Fibroblast of the conjunctiva (primary cell): ENCODE measurements at regions not wholly inside any gene's neighbourhood (a gene's known extent, or its start where the extent isn't known, plus 50 kb on each side); places are given as distances from the start of the nearest gene placed in this dataset.
"Not testable (repeated sequence)": the region's sequence is repeated elsewhere in the genome, so short reads cannot be mapped to it uniquely, and the experiment has no call there.

ENCODE experiments used
- DNase-seq: peaks from one replicate; pipeline ENCODE4 v3.0.0-alpha.2; 2010; ENCODE audit warnings: low read depth

DNA sequence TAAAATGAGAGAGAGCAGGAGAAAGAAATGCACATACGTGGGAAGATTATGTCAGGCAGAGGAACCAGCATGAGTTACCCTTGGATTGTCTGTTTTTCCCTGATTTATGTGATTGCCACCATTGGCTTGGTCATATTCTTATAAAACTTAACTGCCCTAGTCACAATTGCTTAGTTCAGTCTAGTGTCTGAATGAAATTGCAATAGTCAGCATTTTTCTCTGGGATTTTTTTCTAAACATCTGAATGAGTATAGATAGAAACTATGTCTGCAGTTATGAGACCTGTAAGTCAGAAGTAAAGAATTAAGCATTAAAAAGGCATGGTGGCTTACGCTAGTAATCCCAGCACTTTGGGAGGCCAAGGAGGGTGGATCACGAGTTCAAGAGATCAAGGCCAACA lies 889.8 kb downstream of the PLA2G4A start:
- DNase-seq = no peak

DNA sequence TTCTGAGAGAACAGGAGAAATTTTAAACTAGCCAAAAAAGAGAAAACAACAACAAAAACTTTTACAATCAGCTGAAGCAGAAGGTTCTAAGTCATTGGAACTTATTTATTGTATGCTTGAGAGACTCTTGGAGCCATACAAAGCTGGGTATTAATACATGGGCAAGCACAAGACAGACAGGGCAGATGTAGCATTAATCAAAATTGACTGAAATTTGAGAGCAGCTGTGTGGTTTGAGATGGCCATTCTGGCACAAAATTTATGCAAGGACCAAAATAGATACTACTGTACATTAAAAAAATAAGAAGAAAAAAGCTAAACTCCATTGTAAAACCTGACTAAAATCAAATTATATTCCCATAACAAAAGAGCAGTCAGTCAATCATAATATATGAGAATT lies 892.5 kb downstream of the PLA2G4A start:
- no peak for DNase-seq

DNA sequence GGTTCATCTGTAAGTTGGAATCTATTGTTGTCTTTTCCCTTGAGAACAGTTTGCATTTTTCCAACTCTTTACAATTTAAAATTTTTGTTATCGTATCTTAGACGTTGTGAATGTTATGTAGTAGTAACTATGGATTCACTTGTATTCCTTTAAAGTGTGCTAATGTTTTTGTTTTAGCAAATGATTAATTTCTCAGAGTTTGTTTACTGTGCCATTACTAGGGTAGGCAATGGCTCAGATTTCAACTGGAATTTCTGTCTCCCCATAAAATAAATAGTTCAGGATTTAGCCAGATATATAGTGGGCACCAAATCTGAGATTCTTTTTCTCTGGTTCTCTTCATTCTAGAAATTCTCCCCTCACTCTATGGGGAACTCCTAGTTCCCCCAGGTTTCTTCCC lies 896.5 kb downstream of the PLA2G4A start:
- no peak for DNase-seq

DNA sequence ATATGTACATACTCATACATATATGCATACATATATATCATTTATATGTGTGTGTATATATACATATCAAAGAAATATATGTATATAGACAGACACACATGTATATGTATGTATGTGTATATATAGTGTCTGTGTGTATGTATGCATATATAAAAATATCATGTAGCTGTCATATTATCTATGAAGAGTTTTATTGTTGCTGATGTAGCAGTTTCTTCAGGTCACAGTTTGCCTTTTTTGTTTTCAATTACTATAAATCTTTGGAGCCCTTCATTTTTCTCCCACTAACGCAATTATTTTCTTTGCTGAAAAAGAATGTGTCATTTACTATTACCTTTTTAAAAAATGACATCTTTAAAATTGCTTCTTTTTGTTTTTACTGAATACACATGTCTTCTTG lies 904.5 kb downstream of the PLA2G4A start:
- no peak for DNase-seq

DNA sequence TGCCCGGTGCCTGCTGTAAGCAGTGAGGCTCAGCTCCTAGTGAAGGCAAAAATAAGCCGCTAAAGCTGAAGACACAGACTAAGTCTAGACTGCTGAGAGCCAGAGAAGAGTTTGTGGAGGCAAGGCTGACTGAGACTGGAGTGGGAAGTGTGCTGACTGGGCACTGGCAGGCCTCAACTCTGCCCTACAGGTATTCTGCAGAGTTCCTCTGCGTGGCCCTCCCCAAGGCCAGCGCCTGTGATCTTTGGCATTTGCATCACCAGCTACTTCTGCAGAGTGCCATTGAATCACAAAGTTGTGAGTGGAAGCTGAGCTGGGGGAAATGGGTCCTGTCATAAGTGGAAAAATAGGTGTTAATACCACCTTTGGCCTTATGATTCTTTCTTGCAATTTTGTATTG lies 905.7 kb downstream of the PLA2G4A start:
- no peak for DNase-seq

DNA sequence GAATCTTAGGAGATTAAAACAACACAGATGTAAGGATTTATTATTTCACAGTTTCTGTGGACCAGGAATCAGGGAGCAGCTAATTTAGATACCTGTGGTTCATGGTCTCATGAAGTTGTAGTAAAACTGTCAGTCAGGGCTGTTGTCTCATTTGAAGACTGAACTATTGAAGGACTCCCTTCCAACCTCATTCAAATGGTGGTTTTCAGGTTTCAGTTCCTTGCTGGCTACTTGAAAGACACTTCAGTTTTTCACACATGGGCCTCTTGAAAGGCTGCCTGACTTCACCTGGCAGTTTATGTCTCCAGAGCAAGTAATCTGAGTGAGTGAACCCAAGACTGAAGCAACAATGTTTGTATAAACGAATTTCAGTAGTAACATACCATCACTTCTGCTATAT lies 915.9 kb downstream of the PLA2G4A start:
- no peak for DNase-seq

DNA sequence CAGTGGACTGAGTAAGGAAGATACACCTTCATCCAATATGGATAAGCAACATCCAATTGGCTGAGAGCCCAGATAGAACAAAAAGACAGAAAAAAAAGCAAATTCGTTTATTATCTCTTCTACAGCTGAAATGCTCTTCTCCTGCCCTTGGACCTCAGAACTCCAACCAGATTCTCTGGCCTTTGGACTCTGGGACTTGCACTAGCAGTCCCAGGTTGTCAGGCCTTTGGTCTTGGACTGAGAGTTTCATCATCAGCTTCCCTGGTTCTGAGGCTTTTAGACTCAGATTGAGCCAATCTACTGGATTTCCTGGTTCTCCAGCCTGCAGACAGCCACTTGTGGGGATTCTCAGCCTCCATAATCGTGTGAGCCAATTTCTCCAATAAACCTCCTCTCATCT lies 926.8 kb downstream of the PLA2G4A start:
- no peak for DNase-seq

DNA sequence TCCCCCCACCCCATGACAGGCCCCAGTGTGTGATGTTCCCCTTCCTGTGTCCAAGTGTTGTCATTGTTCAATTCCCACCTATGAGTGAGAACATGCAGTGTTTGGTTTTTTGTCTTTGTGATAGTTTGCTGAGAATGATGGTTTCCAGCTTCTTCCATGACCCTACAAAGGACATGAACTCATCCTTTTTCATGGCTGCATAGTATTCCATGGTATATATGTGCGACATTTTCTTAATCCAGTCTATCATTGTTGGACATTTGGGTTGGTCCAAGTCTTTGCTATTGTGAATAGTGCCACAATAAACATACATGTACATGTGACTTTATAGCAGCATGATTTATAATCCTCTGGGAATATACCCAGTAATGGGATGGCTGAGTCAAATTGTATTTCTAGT lies 927.9 kb downstream of the PLA2G4A start:
- DNase-seq = not testable (repeated sequence)

DNA sequence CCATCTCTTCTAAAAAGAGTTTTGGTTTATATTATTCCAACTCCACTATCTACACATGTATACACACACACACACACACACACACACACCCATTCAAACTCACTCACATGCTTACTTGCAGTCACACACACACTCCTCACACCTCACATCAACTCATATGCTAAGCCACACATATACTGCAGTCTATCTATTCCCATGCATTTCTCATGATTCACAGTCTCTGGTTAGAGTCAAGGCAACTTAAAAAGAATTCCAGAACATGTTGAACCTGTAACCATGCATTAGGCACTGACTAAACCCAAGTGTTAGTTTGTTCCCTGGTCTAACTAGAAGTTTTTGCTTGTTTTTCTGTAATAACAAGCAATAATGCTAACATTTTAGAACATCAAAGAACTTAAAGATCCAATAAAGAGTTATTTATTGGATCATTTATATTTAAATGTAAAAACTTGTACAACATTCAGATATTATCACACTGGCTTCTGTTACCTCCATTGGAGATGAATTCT lies 931.1 kb downstream of the PLA2G4A start:
- no peak for DNase-seq

DNA sequence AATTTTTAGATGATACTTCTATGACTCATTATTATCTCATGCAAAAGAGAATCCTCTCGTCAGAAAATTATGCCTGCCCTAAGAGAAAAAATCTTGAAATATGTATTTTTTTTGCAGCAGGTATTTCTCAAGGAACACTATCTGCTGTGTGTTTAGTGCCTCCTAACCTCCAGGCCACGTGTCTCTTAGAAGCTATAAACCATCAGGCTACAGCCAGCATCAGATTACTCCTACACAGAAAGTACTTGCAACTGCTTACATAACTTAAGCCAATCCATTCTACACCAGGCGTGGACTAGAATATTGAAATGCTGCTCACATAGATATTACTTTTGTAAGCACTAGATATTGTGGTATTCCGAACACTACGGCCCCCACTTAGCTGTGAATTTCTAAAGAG lies 933.4 kb downstream of the PLA2G4A start:
- no peak for DNase-seq

DNA sequence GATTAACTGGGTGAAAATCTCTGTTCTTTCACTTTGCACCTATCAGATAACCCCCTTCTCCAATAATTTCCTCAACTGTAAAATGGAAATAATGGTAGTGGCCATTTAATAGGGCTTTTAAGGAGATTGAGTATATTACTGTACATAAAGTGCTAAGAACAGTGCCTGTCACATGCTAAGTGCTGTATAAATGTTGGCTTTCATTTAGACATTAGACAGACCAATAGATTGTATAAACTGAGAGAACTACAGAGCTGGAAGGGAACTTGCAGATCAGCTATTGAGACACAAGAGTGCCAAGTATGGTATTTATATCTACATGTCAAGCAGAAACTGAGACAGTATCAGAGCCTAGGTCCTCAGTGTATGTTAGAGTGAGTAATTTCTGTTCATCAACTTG lies 934.7 kb downstream of the PLA2G4A start:
- no peak for DNase-seq

DNA sequence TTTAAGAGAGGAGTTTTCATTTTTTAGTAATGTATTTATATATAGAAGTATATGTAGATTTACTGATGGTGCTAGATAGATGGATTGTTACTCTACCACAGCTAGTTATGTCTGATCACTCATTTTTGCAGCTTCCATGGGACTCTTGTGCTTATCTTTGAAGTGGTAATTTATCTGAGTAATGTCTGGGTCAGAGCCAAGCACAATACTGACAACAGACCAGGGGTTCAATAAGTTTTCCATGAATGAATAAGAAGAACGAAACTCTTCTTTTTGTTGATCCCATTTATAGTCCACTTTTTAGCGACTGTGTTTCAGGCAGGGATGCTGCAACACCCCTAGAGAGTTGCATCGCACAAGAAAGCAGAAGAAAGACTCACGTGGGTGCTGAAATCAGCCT lies 935.2 kb downstream of the PLA2G4A start:
- DNase-seq = no peak

DNA sequence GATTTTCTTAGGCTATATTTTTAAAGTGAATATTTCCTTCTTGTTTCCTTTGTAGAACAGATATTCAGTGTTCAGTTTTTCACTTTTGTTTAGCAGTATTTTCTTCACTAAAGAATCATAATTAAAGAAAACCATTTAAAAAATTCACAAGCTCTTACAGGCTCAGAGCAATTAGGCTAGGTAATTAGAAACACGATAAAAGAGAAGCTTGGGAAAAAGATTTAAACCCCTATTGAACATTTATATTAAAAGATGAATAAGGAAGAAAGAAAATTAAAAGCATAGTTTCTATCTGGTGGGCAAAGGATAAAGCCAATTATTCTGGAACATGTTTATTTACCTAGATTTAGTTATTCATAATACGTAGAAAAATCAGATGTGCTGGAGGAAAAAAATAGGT lies 942.6 kb downstream of the PLA2G4A start:
- DNase-seq = no peak

DNA sequence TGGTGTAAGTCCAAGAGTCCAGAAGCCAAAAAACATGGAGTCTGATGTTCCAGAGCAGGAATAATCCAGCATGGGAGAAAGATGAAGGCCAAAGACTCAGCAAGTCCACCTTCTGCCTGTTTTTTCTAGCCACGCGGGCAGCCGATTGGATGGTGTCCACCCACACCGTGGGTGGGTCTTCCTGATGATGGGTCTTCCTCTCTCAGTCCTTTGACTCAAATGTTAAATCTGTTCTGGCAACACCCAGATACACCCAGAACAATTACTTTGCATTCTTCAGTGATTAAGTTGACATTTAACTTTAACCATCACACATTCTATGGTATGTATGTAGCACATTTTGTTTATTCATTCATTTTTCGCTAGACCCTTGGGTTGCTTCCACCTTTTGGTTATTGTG lies 944.4 kb downstream of the PLA2G4A start:
- DNase-seq = no peak

DNA sequence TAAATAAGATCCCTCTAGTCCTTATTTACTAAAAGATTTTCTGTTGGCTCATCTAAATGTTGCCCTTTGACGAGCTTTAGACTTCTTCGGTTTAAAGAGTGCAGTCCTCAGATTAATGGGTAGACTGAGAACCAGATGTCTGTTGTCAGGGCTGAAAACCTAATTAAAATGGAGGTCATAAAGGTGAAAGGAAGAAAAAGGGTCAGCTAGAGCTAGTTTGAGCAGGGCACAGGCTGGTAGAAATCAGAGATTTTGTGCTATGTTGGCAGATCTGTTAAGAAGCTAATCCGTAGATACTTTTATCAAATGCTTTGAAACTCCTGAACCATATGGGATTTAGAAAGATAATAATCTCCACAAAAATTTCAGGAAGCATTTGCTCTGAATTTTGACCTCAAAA lies 959.0 kb downstream of the PLA2G4A start:
- DNase-seq = no peak

DNA sequence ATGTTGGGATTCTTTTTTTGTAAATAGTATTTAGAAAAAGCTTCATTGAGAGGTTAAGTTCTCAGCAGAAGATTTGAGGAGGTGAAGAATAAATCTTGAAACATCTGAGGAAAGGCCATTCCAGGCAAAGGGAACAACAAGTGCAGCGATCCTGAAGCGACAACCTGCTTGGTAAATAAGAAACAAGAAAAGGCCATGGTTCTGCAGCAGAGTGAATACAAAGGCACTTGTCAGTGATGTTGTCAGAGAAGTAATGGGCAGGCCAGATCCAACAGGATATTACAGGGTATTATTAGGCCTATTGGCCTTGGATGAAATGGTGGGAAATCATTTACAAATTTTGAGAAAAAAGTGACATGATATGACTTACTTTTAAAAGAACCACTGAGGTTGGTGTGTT lies 960.0 kb downstream of the PLA2G4A start:
- DNase-seq = no peak

DNA sequence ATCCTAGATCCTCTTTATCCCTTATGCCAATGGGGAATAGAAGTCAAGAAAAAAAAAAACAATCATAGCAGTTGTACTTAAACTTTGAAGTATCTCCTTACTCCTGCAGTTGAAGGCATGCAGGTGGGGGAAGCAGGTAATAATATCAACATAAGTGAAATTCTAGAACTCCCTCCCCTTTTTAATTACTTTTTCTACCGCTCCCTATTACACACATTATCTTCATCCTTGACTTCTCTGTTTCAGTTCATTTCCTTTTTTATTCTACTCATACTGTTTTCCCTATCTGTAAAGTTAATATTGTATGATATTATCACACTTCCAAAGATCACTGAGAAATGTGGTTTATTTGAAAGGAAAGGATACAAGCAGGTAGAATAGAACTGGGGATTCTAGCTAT lies 962.0 kb downstream of the PLA2G4A start:
- no peak for DNase-seq

DNA sequence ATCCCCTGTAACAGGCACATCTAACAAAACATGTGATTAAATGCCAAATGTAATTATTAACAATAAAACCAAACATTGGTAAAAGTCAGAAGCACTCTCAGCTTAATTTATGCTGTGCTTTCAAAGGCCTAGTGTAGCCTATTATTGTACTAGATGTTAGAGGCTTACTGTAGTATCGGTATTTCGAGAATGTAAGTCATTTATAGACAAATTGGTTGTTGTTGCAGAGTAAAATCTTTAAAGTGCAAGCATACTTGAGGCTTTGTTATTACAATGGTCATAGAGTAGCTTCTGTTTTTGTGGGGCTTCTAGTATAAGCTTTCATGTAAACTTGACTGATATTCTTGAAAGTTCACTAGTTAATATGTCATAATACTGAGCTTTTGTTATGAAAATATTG lies 965.8 kb downstream of the PLA2G4A start:
- DNase-seq = no peak

DNA sequence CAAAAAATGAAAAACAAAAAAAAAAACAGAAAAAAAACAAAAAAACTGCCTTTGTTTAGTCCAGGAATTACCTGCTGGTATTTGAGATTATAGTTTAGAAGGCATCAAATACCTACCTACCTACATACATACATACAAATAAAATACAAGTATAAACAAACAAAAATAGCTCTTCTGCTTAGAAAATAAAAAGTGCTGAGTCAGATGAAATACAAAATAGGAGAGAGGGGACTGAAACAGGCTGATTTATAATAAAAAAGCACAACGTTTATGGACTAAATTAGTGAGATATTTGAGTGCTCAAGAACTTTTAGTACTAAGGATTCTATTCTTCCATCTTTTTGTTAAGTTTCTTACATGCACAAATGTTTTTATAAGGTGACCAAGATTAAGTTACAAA lies 980.8 kb downstream of the PLA2G4A start:
- no peak for DNase-seq

DNA sequence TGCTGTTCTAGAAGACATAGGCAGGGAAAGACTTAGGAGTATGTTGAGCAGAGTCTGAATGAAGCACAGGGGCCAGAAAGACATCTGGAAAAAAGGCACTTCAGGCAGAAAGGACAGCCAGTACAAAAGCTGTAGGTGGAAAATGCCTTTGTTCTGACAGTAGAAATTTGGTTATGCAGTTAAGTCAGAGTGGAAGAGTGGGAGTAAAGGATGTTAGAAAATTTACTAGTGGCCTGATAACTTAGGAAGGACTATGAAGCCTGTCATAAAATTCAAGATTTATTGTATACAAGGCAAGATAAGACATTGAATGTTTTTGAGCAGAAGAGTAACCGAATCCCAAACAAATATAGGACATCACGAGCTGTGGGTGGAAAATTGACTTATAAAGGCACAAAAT lies 987.9 kb downstream of the PLA2G4A start:
- DNase-seq = no peak

DNA sequence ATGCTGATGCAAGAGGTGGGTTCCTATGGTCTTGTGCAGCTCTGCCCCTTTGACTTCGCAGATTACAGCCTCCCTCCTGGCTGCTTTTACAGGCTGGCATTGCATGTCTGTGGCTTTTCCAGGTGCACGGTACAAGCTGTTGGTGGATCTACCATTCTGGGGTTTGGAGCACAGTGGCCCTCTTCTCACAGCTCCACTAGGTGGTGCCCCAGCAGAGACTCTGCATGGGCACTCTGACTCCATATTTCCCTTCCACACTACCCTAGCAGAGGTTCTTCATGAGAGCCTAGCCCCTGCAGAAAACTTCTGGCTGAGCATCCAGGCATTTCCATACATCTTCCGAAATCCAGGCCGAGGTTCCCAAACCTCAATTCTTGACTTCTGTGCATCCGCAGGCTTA lies 989.0 kb downstream of the PLA2G4A start:
- DNase-seq = no peak

DNA sequence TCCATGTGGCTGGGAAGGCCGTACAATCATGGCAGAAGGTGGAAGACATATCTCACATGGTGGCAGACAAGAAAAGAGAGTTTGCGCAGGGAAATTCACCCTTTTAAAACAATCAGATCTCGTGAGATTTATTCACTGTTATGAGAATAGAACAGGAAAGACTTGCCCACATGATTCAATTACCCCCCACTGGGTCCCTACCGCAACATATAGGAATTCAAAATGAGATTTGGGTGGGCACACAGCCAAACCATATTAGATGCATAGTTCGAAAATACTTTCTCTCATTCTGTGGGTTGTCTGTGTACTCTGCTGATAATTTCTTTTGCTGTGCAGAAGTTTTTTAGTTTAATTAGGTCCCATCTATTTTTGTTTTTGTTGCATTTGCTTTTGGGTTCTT lies 990.3 kb downstream of the PLA2G4A start:
- no peak for DNase-seq

DNA sequence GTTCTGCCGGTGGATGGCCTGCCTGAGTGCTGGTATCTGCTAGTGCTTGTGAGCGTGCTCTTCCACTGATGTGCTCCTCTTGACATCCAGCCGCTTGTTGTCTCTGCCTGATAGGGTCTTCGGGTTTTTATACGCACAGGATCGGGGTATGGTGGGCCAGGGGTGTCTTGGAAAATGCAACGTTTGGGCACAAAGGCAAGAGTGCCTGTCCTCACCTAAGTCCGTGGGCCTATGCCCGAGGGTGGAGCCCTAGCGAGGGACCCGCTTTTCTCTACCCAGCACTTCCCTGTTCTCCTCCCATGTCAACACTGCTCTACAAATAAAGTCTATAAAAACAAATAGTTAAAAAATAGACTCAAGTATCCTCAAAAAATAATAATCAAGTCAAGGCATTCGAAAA lies 1007.8 kb downstream of the PLA2G4A start:
- DNase-seq = no peak

DNA sequence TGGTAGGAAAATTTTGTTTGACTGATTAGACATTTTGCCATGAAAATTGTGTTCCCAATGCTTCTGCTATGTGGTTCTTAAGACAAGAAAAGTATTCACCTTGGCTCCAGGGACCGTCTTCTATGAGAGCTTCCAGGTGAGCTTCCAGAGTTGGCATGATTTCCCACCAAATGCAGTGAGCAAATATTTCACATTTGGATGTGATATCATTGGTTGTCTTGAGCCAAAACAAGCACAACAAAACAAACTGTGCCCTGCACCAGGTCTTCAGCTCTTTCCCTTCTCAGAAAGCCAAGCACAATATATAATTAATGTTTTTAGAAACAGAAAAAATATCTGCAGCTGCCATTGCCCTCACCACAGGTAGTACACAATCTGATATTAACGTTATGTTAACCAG lies 1009.0 kb downstream of the PLA2G4A start:
- DNase-seq = no peak
